GM12892 (cell line): ENCODE measurements at regions not wholly inside any gene's neighbourhood (a gene's known extent, or its start where the extent isn't known, plus 50 kb on each side); places are given as distances from the start of the nearest gene placed in this dataset.
"Not testable (repeated sequence)": the region's sequence is repeated elsewhere in the genome, so short reads cannot be mapped to it uniquely, and the experiment has no call there.

Experiments used
- POLR2A ChIP-seq: IDR thresholded peaks from 2 replicates; pipeline ENCODE4 v1.6.1; 2011; ENCODE audit warnings: low read depth, low read length, control low read depth
- POLR2AphosphoS5 ChIP-seq: IDR thresholded peaks from 2 replicates; pipeline ENCODE4 v1.6.1; 2011; ENCODE audit warnings: low read depth, low read length, control low read depth
- TAF1 ChIP-seq: IDR thresholded peaks from 2 replicates; pipeline ENCODE4 v1.6.1; 2011; ENCODE audit warnings: low read depth, mild to moderate bottlenecking, control low read depth, low read length, borderline replicate concordance

- not testable (repeated sequence) for TF ChIP-seq POLR2AphosphoS5, POLR2A, TAF1
These were observed 622.6 kb downstream of the IPMK start for GRCh38 chr10:57645108-57645507.
